ENCODE measurements at regions not wholly inside any gene's neighbourhood (a gene's known extent, or its start where the extent isn't known, plus 50 kb on each side); places are given as distances from the start of the nearest gene placed in this dataset.

- TF ChIP-seq CTCF (conservative IDR thresholded peaks at IDR 0.05), result no peak
- WGBS (ENCODE audit: extremely low coverage, insufficient read length, low lambda C conversion rate), result no CpG with 5 or more reads among the region's 5 CpGs
- Histone ChIP-seq H3K79me1 (ENCODE audit: insufficient read depth, low read depth, low read length, poor library complexity, severe bottlenecking) (no peaks in the 10 kb centered on the region), H3K4me1 (ENCODE audit: insufficient read depth, low read length) (no peaks in the 10 kb centered on the region), H2BK15ac (ENCODE audit: low read depth, low read length) (no peak overlapping the region), H3K18ac (ENCODE audit: insufficient read length, low read depth, low read length) (no peak overlapping the region), H2AK5ac (ENCODE audit: insufficient read length, low read length) (no peak overlapping the region), H3K4ac (ENCODE audit: low read depth, low read length) (no peak overlapping the region), H2BK120ac (ENCODE audit: low read depth, low read length, poor library complexity, severe bottlenecking) (no peak overlapping the region), H4K5ac (ENCODE audit: insufficient read length, low read depth, low read length) (no peak overlapping the region), H2BK20ac (ENCODE audit: low read depth, low read length, poor library complexity, severe bottlenecking) (no peak overlapping the region), H3K56ac (ENCODE audit: insufficient read length, low read depth, low read length) (no peak overlapping the region), H4K91ac (ENCODE audit: insufficient read length, low read depth, low read length) (no peak overlapping the region), H3T11ph (ENCODE audit: low read length) (no peak overlapping the region), H2BK5ac (ENCODE audit: insufficient read length, low read length) (no peak overlapping the region), H3K27me3 (ENCODE audit: insufficient read depth, low read length) (no peaks in the 10 kb centered on the region), H4K8ac (replicated peaks; ENCODE audit: insufficient read length, low read depth, low read length) (no peak overlapping the region), H3K23me2 (ENCODE audit: insufficient read length, low read depth, low read length, poor library complexity, severe bottlenecking) (no peaks in the 10 kb centered on the region), H3K9ac (ENCODE audit: extremely low read depth, insufficient read length, low read length) (no peak overlapping the region), H3K4me2 (ENCODE audit: insufficient read depth, insufficient read length, low read length) (no peak overlapping the region), H2BK12ac (ENCODE audit: insufficient read length, low read depth, low read length) (no peak overlapping the region), H4K20me1 (ENCODE audit: control insufficient read depth, insufficient read depth, insufficient read length) (no peaks in the 10 kb centered on the region), H3K79me2 (ENCODE audit: insufficient read depth, low read length) (no peaks in the 10 kb centered on the region), H3K9me3 (ENCODE audit: control insufficient read depth, low read depth, low read length) (peaks cover 6% of the 10 kb centered on the region), H2AFZ (ENCODE audit: low read length) (no peak overlapping the region), H3K23ac (ENCODE audit: insufficient read length, low read depth, low read length) (no peak overlapping the region), H3K27ac (ENCODE audit: insufficient read length, low read depth, low read length) (no peak overlapping the region), H3K14ac (ENCODE audit: insufficient read depth, low read length) (no peak overlapping the region)
- peaks cover 4% of the 10 kb centered on the region; the same call in 1 of the 2 replicates for H3K27me3 Mint-ChIP-seq (ENCODE audit: low read depth)
- H3K27ac Mint-ChIP-seq, result no peak overlapping the region
- no peaks in the 10 kb centered on the region for H3K4me1 Mint-ChIP-seq
- no peak overlapping the region for H3K4me3 Mint-ChIP-seq
- no peak for DNase-seq
- peaks cover 0 to 8% (median 1%) of the 10 kb centered on the region in 3 experiments; a peak in 5 of 7 replicates for H3K36me3 Mint-ChIP-seq (ENCODE audit: insufficient read depth in 1 of 3, low read depth in 3 of 3)
- H3K9me3 Mint-ChIP-seq, result peaks cover 19 to 24% of the 10 kb centered on the region in 2 experiments
Measured at GRCh38 chr9:87128844-87129493, 181.7 kb upstream of the GAS1 start.
